Hepatic stellate cell (primary cell): ENCODE measurements at regions not wholly inside any gene's neighbourhood (a gene's known extent, or its start where the extent isn't known, plus 50 kb on each side); places are given as distances from the start of the nearest gene placed in this dataset.
"Not testable (repeated sequence)": the region's sequence is repeated elsewhere in the genome, so short reads cannot be mapped to it uniquely, and the experiment has no call there.

Source experiments
- DNase-seq: peaks from one replicate; pipeline ENCODE4 v3.0.0; 2011; ENCODE audit warnings: low spot score

DNA sequence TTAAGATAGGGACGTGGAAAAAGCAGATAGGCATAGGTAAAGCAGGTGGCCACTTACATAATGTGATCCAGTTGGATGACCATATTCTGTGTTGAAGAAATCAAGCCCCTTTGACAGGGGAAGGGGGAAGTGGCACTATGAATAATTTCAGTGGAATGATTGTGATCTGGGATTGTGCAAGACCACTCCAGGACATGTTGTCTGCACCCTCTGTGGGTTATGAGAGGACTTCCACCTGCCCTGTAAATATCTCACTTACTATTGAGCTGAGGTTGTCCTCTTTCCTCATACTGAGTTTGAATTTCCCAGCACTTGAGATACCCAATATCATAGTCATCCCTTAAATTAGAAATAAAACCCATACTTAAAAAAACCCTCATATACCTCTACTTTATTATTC lies 220.7 kb downstream of the IRS1 start:
- DNase-seq: no peak

GRCh38 chr2:226578373-226578772 lies 221.2 kb downstream of the IRS1 start:
- DNase-seq: no peak

- no peak for DNase-seq
Observed at GRCh38 chr2:226575928-226576327, 223.7 kb downstream of the IRS1 start.

GRCh38 chr2:226573158-226573557 lies 226.5 kb downstream of the IRS1 start:
- DNase-seq: no peak

DNA sequence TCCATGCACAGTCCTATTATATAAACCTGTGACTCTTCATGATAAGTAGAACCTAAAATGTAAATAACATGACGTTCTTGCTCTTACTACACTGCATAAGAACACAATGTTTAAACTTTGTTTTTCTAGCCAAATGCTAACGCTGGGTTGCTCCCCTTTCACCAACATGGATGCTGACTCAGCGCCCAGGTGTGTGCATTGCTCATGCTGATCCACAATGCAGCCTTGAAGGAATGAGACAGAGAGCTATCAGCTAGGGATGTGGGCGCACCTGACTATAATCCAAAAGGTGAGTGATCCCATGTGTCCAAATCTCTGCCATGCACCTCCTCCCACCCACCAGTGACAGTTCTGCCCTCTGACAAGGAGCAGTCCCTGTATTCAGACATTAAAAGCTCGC lies 235.0 kb downstream of the IRS1 start:
- no peak for DNase-seq

DNA sequence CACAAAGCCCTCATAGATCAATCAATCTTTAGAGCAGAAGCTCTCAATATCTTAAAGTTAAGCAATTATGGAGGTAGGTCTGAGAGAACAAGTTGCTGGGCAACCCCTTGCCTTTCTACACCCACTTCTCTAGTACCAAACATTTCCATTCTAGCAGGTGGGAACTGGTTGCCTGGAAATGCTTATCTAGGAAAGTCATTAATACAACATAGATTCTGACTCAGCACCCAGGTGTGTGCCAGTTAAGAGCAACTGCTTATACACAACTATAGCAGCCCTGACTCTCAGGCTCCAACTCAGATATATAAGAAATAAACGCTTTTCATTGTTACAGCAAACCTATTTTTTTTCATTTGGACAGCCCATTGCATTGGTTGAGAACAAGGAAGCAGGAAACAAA lies 237.7 kb downstream of the IRS1 start:
- no peak for DNase-seq

DNA sequence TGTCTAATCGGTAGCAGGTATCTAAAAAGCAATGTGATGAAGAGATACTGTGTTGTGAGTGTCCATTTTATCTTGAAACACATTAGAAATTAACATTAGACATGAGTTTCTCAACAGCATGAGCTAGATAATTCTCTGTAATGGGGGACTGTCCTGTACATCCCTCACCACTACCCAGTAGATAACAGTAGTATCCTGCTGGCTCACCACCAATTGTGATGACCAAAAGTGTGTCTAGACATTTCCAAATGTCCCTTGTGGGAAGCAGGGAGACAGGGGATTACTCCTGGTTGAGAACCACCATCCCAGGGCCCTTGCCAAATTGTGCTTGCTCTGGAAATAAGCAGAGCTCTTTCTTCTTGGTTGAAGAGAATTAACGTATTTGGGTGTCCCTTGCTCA lies 239.3 kb downstream of the IRS1 start:
- DNase-seq: no peak

- DNase-seq: no peak
Observed at GRCh38 chr2:226559536-226559935, 240.1 kb downstream of the IRS1 start.

GRCh38 chr2:226558418-226558817 lies 241.2 kb downstream of the IRS1 start:
- no peak for DNase-seq

- no peak for DNase-seq
Observed at GRCh38 chr2:226556050-226556449, 243.6 kb downstream of the IRS1 start.

- DNase-seq: no peak
Observed at GRCh38 chr2:226554701-226555100, 244.9 kb downstream of the IRS1 start.

DNA sequence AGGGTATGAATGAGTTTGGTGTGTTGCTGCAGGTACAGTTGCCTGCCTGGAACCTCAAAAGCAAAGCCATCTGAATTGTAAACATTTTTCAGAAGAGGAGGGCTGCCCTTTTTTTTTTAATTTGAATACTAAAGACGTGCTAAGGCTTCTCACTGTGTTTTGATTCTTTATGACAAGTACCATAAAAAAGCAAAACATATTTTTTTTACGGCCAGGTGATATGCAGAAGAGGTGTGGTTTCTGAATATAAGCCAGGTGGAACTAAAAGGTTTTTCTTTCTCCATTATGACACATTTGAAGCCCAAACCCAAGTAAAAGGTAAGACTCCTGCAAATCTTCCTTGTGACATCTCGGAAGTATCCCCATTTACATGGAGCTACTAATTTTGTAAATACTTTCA lies 246.3 kb downstream of the IRS1 start:
- DNase-seq: no peak

- DNase-seq: no peak
Observed at GRCh38 chr2:226552571-226553285, 246.9 kb downstream of the IRS1 start.

DNA sequence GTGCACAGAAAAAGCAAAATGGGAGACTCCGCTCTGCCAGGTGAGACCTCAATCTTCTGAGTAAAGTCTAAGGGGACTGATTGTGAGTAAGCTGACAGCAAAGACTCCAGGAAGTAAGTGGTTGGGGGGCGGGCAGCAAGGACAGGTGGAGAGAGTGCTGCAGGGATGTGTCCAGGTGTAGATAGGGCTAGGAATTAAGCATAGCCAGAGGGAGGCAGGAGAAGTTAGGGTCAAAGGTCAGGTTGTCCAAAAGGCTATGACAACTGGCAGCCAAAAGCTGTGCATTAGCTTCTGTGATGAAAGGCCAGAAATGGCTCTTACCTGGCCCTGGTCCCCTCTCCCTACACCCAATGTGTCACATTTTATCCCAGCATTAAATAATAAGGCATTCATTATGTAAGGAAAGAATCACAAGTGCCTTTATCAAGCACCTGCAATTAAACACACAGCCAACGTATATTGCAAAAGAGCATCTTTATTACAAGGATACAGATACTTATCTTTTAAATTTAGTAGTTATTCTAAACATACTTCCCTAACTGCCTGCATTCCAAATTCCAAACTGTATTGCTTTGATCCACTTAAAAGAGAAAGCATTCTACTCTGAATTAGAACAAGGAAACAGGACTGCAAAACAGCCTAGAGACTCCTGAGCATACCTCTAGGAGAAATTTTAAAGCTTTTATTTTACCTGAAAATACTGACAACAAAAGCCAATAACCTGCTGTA lies 247.9 kb downstream of the IRS1 start:
- no peak for DNase-seq

- DNase-seq: no peak
Observed at GRCh38 chr2:226550801-226551200, 248.8 kb downstream of the IRS1 start.

GRCh38 chr2:226548732-226549131 lies 250.9 kb downstream of the IRS1 start:
- DNase-seq: no peak

- DNase-seq: no peak
Observed at GRCh38 chr2:226544596-226545210, 254.9 kb downstream of the IRS1 start.

- DNase-seq: no peak
Observed at GRCh38 chr2:226540204-226540994, 259.2 kb downstream of the IRS1 start.

DNA sequence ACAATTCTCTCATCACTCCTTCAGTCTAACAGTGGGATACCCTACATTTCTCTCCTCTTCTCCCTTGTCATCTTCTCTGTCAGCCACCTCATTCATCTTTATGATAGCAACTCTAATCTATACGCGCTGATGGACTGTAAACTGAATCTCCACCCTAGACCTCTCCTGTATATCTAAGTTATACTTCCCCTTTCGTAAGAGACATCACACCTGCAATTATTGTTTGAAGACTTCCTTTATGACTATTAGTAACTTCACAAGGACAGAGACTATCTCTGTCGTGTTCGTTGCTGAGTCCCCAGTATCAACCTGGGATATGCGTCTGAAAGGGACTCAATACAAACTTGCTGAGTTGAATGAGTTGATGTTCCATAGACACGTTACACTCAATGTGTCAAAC lies 263.2 kb downstream of the IRS1 start:
- DNase-seq: no peak

- not testable (repeated sequence) for DNase-seq
Observed at GRCh38 chr2:226532976-226533375, 266.6 kb downstream of the IRS1 start.

DNA sequence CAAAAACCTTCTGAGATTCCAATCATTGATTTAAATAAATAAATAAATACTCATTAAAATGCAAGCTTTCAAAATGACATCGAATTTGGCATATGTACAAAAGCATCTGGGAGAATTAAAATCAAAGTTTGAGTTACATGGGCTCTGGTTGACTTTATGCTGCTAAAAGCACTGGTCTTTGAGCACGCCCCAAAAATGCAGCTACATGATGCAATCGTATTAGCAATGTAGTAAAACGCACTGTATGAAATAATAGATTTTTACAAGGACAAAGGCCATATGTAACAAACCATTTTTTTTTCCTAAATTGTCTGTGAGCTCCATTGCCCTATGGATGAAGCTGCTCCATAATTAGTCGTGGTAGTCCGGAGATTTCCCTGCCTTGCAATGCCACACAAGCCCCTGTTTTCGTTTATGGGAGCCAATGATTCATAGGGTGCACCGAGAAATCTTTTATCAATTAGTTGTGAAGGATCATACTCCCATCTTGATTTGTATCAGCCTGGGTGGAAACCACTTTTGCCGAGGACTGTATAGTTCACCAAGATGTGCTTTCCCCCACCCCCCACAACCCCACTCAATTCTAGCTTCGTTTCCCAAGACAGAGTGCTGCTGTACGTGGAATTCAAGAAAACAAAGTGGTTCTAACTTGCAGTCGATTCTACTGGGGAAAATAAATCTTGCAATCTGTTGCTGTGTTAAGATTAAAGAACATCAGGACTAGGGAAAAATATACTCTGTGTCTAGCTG lies 268.4 kb downstream of the IRS1 start:
- no peak for DNase-seq

- no peak for DNase-seq
Observed at GRCh38 chr2:226529556-226529955, 270.1 kb downstream of the IRS1 start.
